ENCODE measurements at regions not wholly inside any gene's neighbourhood (a gene's known extent, or its start where the extent isn't known, plus 50 kb on each side); places are given as distances from the start of the nearest gene placed in this dataset.

DNA sequence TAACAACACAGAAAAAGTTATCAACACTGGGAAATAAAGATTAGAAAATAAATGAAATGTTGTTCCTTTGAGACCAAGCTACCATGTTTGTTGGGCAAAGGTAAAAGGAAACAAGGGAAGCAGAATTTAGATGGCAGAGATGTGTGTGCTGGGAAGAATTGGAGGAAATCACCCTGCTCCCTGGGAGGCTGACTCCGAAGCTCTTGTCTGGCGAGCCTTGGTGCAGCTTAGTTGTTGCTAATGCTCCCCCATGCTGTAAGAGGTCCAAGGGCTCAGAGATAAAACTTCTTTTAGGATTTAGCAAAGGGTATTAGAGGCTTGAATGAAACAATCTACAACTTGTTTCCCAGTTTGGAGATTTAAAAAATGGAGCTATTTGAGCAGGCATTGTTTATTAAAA, 123.8 kb upstream of the DDIT4L start:
- Histone ChIP-seq H3K4me1 (no peaks in the 10 kb centered on the region), H3K9me3 (no peaks in the 10 kb centered on the region), H3K4me3 (no peak overlapping the region), H3K27ac (no peak overlapping the region), H3K36me3 (no peaks in the 10 kb centered on the region), H3K27me3 (no peaks in the 10 kb centered on the region)
- in situ Hi-C loops (cut with MboI; ENCODE audit: low pct_ligation_motif_present in 1 of 4, low pct_unique_long_range_greater_than_20kb in 1 of 4, low sequenced_read_pairs in 3 of 4) (no loop called here), intact Hi-C loops (cut with DNase I; ENCODE audit: low total_unique reads) (loop anchor here (10.0 kb wide), 1 partner anchor 119 kb away; the partner anchor contains the start of gene DDIT4L)
- TF ChIP-seq POLR2A (IDR thresholded peaks at IDR 0.05) (no peak), POLR2AphosphoS5 (IDR thresholded peaks at IDR 0.05) (no peak), EP300 (IDR thresholded peaks at IDR 0.05; ENCODE audit: low read depth) (no peak)
- TF ChIP-seq, protein P1, sequence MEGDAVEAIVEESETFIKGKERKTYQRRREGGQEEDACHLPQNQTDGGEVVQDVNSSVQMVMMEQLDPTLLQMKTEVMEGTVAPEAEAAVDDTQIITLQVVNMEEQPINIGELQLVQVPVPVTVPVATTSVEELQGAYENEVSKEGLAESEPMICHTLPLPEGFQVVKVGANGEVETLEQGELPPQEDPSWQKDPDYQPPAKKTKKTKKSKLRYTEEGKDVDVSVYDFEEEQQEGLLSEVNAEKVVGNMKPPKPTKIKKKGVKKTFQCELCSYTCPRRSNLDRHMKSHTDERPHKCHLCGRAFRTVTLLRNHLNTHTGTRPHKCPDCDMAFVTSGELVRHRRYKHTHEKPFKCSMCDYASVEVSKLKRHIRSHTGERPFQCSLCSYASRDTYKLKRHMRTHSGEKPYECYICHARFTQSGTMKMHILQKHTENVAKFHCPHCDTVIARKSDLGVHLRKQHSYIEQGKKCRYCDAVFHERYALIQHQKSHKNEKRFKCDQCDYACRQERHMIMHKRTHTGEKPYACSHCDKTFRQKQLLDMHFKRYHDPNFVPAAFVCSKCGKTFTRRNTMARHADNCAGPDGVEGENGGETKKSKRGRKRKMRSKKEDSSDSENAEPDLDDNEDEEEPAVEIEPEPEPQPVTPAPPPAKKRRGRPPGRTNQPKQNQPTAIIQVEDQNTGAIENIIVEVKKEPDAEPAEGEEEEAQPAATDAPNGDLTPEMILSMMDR (IDR thresholded peaks at IDR 0.05) = no peak
- no peak for DNase-seq
- WGBS, 2 donors (ENCODE audit: low coverage in 1 of 2) = 72% methylated on average over 2 of the region's 2 CpGs

DNA sequence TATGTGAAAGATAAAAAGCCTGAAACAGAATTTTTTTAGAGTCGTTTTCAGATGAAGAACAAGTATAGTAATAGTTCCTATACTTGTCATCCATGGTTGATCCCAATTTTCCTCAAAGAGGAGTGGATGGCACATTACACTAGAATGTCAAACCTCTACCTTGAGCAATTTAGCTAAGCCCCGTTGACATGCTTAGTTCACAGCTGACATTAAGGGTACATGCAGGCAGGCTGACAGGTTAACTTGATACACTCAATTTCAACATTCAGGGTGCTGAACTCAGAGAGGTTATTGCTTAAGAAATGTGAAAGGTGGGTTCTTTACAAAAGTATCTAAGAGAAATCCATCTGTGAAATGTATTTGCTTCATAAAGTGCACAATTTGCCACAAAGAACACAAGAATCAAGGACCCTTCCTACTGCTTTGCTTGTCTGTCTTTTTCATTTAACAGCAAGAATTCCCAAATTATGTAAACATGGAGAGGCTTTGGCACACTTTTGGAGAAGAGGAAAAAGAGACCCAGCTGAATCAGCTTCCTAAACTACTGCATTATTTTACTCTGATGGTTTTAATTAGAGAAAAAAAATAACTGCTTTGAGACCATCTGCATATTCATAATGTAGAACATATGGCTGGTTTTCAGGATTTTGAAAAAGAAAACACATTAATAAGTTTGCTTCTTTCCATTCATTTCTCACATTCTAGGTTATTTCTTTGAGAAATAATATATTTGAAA, 122.5 kb upstream of the DDIT4L start:
- no peaks in the 10 kb centered on the region for H3K27me3 ChIP-seq
- TF ChIP-seq POLR2A (IDR thresholded peaks at IDR 0.05) (no peak), POLR2AphosphoS5 (IDR thresholded peaks at IDR 0.05) (no peak)
- in situ Hi-C loops (cut with MboI; ENCODE audit: low pct_ligation_motif_present in 1 of 4, low pct_unique_long_range_greater_than_20kb in 1 of 4, low sequenced_read_pairs in 3 of 4) = no loop called here
- no peak overlapping the region for H3K4me3 ChIP-seq
- H3K9me3 ChIP-seq = no peaks in the 10 kb centered on the region
- no peaks in the 10 kb centered on the region for H3K4me1 ChIP-seq
- no peak for DNase-seq
- intact Hi-C loops (cut with DNase I; ENCODE audit: low total_unique reads) = loop anchor here (10.0 kb wide), 1 partner anchor 118 kb away; the partner anchor contains the start of gene DDIT4L
- 54 to 76% methylated on average over 1 to 2 of the region's 2 CpGs for WGBS, 2 donors (ENCODE audit: low coverage in 1 of 2)
- no peak overlapping the region for H3K27ac ChIP-seq
- no peaks in the 10 kb centered on the region for H3K36me3 ChIP-seq

DNA sequence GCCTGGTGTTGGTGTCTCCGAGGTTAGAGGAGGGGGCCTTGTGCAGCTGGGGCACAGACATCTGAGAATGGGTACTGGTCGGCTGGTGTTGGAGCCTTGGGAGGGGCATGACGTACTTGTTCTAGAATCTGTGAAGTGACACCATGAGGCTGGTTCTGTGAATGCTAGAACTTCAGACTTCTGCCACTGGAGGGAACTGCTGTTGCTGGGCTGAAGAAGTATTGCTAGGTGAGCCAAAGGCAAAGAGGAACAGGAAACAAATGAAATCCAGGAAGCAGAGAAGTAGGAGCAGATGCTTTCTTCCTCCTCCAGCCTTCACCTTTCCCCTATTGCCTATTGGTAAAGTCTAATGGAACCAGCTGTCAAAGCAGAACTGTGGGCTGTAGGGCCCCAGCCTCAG, 120.9 kb upstream of the DDIT4L start:
- H3K36me3 ChIP-seq = no peaks in the 10 kb centered on the region
- H3K4me3 ChIP-seq = no peak overlapping the region
- H3K9me3 ChIP-seq = no peaks in the 10 kb centered on the region
- WGBS, 2 donors (ENCODE audit: low coverage in 1 of 2) = 84 to 89% methylated on average over 3 of the region's 3 CpGs
- no peak for TF ChIP-seq POLR2A (IDR thresholded peaks at IDR 0.05)
- TF ChIP-seq, protein P1 (IDR thresholded peaks at IDR 0.05) = no peak
- no peak for TF ChIP-seq POLR2AphosphoS5 (IDR thresholded peaks at IDR 0.05)
- TF ChIP-seq EP300 (IDR thresholded peaks at IDR 0.05; ENCODE audit: low read depth) = no peak
- DNase-seq = no peak
- no peaks in the 10 kb centered on the region for H3K27me3 ChIP-seq
- H3K4me1 ChIP-seq = no peaks in the 10 kb centered on the region
- no peak overlapping the region for H3K27ac ChIP-seq
- in situ Hi-C loops (cut with MboI; ENCODE audit: low pct_ligation_motif_present in 1 of 4, low pct_unique_long_range_greater_than_20kb in 1 of 4, low sequenced_read_pairs in 3 of 4) = no loop called here
- intact Hi-C loops (cut with DNase I; ENCODE audit: low total_unique reads) = loop anchor here (10.0 kb wide), 1 partner anchor 116 kb away; the partner anchor contains the start of gene DDIT4L

DNA sequence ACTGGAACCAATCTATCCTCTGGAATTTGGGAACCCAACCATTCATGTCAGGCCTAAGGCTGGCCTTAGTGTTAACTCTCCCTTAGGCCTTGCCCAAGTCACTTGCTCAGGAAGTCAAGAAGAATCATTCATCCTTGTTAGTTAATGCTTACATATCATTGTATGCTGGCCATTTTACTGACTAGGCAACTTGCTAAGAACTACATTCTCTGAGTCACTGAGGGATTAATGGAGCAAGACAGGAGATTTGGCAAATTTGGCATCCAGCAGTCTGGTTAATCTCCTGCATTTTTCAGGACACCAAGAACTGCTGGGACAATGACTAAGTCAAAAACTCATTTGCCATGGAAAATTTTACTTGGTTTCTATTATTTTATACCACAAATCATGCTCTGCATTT, 115.8 kb upstream of the DDIT4L start:
- no peak for DNase-seq
- Histone ChIP-seq H3K9me3 (no peaks in the 10 kb centered on the region), H3K4me1 (no peaks in the 10 kb centered on the region), H3K36me3 (no peaks in the 10 kb centered on the region), H3K4me3 (no peak overlapping the region), H3K27ac (no peak overlapping the region), H3K27me3 (no peaks in the 10 kb centered on the region)
- in situ Hi-C loops (cut with MboI; ENCODE audit: low pct_ligation_motif_present in 1 of 4, low pct_unique_long_range_greater_than_20kb in 1 of 4, low sequenced_read_pairs in 3 of 4) = no loop called here
- TF ChIP-seq, protein P1 (IDR thresholded peaks at IDR 0.05) = no peak
- no peak for TF ChIP-seq EP300 (IDR thresholded peaks at IDR 0.05; ENCODE audit: low read depth)
- TF ChIP-seq POLR2A (IDR thresholded peaks at IDR 0.05) = no peak
- no peak for TF ChIP-seq POLR2AphosphoS5 (IDR thresholded peaks at IDR 0.05)
- intact Hi-C loops (cut with DNase I; ENCODE audit: low total_unique reads) = no loop called here
